Hepatocyte (in vitro differentiated cells): ENCODE measurements at regions not wholly inside any gene's neighbourhood (a gene's known extent, or its start where the extent isn't known, plus 50 kb on each side); places are given as distances from the start of the nearest gene placed in this dataset.

Experiments used
- EZH2 ChIP-seq: fragments of 200-600 bp; sonication (generic); IDR thresholded peaks from 2 replicates; pipeline ENCODE4 v1.6.1; 2016; ENCODE audit warnings: antibody characterized with exemption, mild to moderate bottlenecking, borderline replicate concordance
- TF ChIP-seq, protein P1 (sequence below): fragments of 200-600 bp; sonication (generic); IDR thresholded peaks from 2 replicates; pipeline ENCODE4 v1.5.1; 2016; ENCODE audit warnings: antibody characterized with exemption, mild to moderate bottlenecking; ENCODE audit not compliant: poor library complexity

DNA sequence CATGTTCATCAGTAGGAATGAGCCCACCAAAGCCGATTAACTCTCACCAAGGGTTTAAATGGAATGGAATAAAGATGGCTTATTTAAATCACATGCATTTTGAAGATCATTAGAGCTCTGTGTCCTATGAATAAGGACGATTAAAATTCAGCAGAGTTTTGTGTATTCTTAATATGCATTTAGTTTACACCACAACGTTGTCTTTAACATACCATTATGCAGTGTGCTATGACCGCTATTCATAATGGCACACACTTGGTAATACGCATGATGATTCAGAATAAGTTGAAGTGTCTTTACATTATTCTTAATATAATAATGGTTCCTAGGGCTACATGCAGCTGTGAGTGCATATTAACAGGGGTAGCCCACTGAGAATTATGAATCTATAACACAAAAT lies 190.7 kb downstream of the PTBP2 start:
- no peak for TF ChIP-seq EZH2
- TF ChIP-seq, protein P1, sequence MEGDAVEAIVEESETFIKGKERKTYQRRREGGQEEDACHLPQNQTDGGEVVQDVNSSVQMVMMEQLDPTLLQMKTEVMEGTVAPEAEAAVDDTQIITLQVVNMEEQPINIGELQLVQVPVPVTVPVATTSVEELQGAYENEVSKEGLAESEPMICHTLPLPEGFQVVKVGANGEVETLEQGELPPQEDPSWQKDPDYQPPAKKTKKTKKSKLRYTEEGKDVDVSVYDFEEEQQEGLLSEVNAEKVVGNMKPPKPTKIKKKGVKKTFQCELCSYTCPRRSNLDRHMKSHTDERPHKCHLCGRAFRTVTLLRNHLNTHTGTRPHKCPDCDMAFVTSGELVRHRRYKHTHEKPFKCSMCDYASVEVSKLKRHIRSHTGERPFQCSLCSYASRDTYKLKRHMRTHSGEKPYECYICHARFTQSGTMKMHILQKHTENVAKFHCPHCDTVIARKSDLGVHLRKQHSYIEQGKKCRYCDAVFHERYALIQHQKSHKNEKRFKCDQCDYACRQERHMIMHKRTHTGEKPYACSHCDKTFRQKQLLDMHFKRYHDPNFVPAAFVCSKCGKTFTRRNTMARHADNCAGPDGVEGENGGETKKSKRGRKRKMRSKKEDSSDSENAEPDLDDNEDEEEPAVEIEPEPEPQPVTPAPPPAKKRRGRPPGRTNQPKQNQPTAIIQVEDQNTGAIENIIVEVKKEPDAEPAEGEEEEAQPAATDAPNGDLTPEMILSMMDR: no peak
